Lower lobe of right lung (tissue), 2 donors: ENCODE measurements at regions not wholly inside any gene's neighbourhood (a gene's known extent, or its start where the extent isn't known, plus 50 kb on each side); places are given as distances from the start of the nearest gene placed in this dataset.

Source experiments
- ATAC-seq, 2 donors: fragments of 200-7000 bp; cut with Tn5 transposase; one replicate each; pipeline ENCODE4 v1.9.1; 2020 to 2022; ENCODE audit warnings: mild to moderate bottlenecking in 2 of 2, moderate library complexity in 2 of 2
- DNase-seq: peaks from one replicate; pipeline ENCODE4 v3.0.0-alpha.2; 2020
- H3K27ac ChIP-seq: fragments of 200-600 bp; one replicate; pipeline ENCODE4 v1.8.0; 2022
- H3K27me3 ChIP-seq: fragments of 200-600 bp; one replicate; pipeline ENCODE4 v1.8.0; 2022; ENCODE audit warnings: low read depth
- H3K36me3 ChIP-seq: fragments of 200-600 bp; one replicate; pipeline ENCODE4 v1.8.0; 2022; ENCODE audit warnings: mild to moderate bottlenecking
- H3K4me1 ChIP-seq: fragments of 200-600 bp; one replicate; pipeline ENCODE4 v1.8.0; 2022
- H3K4me3 ChIP-seq: fragments of 200-600 bp; one replicate; pipeline ENCODE4 v1.8.0; 2022; ENCODE audit warnings: mild to moderate bottlenecking
- H3K9me3 ChIP-seq: fragments of 200-600 bp; one replicate; pipeline ENCODE4 v1.8.0; 2022
- CTCF ChIP-seq: fragments of 200-600 bp; IDR thresholded peaks from one replicate; pipeline ENCODE4 v1.8.0; 2022; ENCODE audit warnings: antibody characterized with exemption, mild to moderate bottlenecking
- intact Hi-C: fragments of 100-400 bp; cut with DNase I; formaldehyde crosslinking; loops from one replicate; pipeline ENCODE4 v1.11.0; 2022
- donor health status: DM: no; HTN: yes; CAD: no; lungs with severe emphysema.

GRCh38 chr1:245046769-245047168, 108.0 kb upstream of the KIF26B start:
- no peak for ATAC-seq
- no peak for TF ChIP-seq CTCF
- Histone ChIP-seq H3K4me1 (peaks cover 16% of the 10 kb centered on the region), H3K4me3 (no peak overlapping the region), H3K27ac (no peak overlapping the region), H3K36me3 (no peaks in the 10 kb centered on the region), H3K27me3 (no peaks in the 10 kb centered on the region), H3K9me3 (no peaks in the 10 kb centered on the region)
- no peak for DNase-seq
- intact Hi-C loops = loop anchor here (10.0 kb wide), 1 partner anchor 442 kb away; no protein-coding TSS in a partner anchor

GRCh38 chr1:245046315-245046714, 108.5 kb upstream of the KIF26B start:
- Histone ChIP-seq H3K9me3 (no peaks in the 10 kb centered on the region), H3K27ac (no peak overlapping the region), H3K27me3 (no peaks in the 10 kb centered on the region), H3K4me3 (no peak overlapping the region), H3K4me1 (peaks cover 12% of the 10 kb centered on the region), H3K36me3 (no peaks in the 10 kb centered on the region)
- TF ChIP-seq CTCF = no peak
- intact Hi-C loops = loop anchor here (10.0 kb wide), 1 partner anchor 442 kb away; no protein-coding TSS in a partner anchor
- ATAC-seq = no peak
- no peak for DNase-seq

- TF ChIP-seq CTCF = no peak
- no peaks in the 10 kb centered on the region for H3K27me3 ChIP-seq
- DNase-seq = no peak
- peak in 1 of 2 donors; percentile 6 for ATAC-seq
- no peaks in the 10 kb centered on the region for H3K36me3 ChIP-seq
- H3K9me3 ChIP-seq = no peaks in the 10 kb centered on the region
- intact Hi-C loops = loop anchor here (10.0 kb wide), 1 partner anchor 440 kb away; no protein-coding TSS in a partner anchor
- no peak overlapping the region for H3K4me3 ChIP-seq
- peaks cover 9% of the 10 kb centered on the region for H3K4me1 ChIP-seq
- no peak overlapping the region for H3K27ac ChIP-seq
These were observed 109.5 kb upstream of the KIF26B start for GRCh38 chr1:245045087-245045881.

GRCh38 chr1:245043611-245043940, 111.2 kb upstream of the KIF26B start:
- no peaks in the 10 kb centered on the region for H3K27me3 ChIP-seq
- H3K4me3 ChIP-seq = no peak overlapping the region
- no peaks in the 10 kb centered on the region for H3K36me3 ChIP-seq
- ATAC-seq (no peak), DNase-seq (no peak)
- H3K9me3 ChIP-seq = no peaks in the 10 kb centered on the region
- TF ChIP-seq CTCF = no peak
- peaks cover 9% of the 10 kb centered on the region for H3K4me1 ChIP-seq
- no peak overlapping the region for H3K27ac ChIP-seq
- intact Hi-C loops = loop anchor here (10.0 kb wide), 1 partner anchor 439 kb away; no protein-coding TSS in a partner anchor

GRCh38 chr1:245041058-245041698, 113.6 kb upstream of the KIF26B start:
- H3K36me3 ChIP-seq = no peaks in the 10 kb centered on the region
- TF ChIP-seq CTCF = no peak
- H3K27me3 ChIP-seq = no peaks in the 10 kb centered on the region
- H3K27ac ChIP-seq = no peak overlapping the region
- no peak overlapping the region for H3K4me3 ChIP-seq
- intact Hi-C loops = loop anchor here (10.0 kb wide), 1 partner anchor 436 kb away; no protein-coding TSS in a partner anchor
- DNase-seq = no peak
- H3K4me1 ChIP-seq = peaks cover 9% of the 10 kb centered on the region
- H3K9me3 ChIP-seq = no peaks in the 10 kb centered on the region
- no peak for ATAC-seq
